ENCODE measurements at regions not wholly inside any gene's neighbourhood (a gene's known extent, or its start where the extent isn't known, plus 50 kb on each side); places are given as distances from the start of the nearest gene placed in this dataset.

DNA sequence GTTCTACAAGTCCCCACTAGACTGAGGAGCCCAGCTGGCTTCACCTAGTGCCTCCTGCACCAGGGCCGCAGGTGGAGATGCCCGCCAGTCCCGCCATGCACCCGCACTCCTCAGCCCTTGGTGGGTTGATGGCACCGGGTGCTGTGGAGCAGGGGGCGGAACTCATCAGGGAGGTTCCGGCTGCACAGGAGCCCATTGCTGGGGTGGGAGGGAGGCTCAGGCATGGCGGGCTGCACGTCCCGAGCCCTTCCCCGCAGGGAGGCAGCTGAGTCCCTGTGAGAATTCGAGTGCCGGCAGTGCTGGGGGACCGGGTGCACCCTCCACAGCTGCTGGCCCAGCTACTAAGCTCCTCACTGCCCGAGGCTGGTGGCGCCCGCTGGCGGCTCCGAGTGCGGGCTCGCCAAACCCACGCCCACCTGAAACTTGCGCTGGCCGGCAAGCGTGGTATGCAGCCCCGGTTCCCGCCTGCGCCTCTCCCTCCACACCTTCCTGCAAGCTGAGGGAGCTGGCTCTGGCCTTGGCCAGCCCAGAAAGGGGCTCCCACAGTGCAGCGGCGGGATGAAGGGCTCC is 252.7 kb upstream of the TCF4 start:
- CTCF ChIA-PET: no interaction called here
- POLR2A ChIA-PET: no interaction called here

DNA sequence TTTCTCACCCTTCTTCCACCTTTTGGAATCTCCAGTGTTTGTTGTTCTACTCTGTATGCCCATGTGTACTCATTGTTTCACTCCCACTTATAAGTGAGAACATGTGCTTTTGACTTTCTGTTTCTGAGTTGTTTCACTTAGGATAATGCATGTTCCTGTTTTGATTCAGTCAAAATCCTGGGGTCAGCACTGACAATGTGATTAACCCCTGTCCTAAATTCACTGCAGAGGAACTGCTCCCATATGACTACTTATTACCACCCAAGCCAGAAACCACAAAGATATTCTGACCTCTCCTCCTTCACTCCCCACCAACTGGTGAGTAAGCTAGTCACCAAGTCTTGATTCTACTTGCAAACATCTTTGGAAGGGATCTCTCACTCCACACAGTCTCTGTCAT is 251.4 kb upstream of the TCF4 start:
- ChIA-PET POLR2A (no interaction called here), CTCF (no interaction called here)

DNA sequence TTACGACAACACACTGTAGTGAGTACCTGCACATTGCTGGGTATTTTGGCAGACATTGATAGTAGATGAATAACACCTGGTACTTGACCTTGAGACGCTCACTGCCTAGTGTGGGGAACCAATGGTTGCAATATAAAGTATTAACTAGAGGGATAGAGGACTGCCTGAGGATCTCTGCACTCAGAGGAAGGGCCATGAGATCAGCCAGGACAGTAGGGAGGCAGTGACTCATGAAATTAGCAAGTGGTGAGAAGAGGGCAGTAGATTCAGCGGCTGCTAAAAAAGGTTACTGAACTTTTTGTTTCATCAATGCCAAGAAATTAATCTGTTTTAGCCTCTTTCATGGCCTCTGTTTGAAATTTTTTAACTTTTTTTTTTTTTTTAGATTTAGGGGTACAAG is 250.8 kb upstream of the TCF4 start:
- POLR2A ChIA-PET: no interaction called here

GRCh38 chr18:55838319-55838718 is 250.3 kb upstream of the TCF4 start:
- POLR2A ChIA-PET: no interaction called here

More for the DNA sequence above, 250.8 kb upstream of the TCF4 start:
- CTCF ChIA-PET: no interaction called here

GRCh38 chr18:55833543-55833942 is 245.6 kb upstream of the TCF4 start:
- ChIA-PET POLR2A (no interaction called here), CTCF (no interaction called here)

More at GRCh38 chr18:55838319-55838718, 250.3 kb upstream of the TCF4 start:
- CTCF ChIA-PET: no interaction called here

DNA sequence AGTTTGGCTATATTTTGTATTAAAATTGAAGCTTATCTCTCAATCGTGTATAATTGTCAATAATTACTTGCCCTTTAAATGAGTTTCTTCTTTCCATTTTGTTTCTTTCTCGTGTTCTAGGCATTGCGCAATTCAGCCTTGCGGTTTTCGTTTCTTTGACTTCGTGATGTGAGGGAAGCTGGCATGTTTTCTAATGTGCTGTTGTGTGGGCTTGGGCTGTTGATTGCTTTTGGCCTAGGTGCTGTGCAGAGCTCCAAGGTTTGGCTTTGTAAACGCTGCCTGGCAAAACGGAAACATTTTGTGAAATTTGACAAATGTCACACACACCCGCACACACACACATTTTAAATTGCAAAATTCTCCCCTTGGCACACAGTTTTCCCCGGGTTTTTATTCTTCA is 242.6 kb upstream of the TCF4 start:
- ChIA-PET CTCF (no interaction called here), POLR2A (no interaction called here)

DNA sequence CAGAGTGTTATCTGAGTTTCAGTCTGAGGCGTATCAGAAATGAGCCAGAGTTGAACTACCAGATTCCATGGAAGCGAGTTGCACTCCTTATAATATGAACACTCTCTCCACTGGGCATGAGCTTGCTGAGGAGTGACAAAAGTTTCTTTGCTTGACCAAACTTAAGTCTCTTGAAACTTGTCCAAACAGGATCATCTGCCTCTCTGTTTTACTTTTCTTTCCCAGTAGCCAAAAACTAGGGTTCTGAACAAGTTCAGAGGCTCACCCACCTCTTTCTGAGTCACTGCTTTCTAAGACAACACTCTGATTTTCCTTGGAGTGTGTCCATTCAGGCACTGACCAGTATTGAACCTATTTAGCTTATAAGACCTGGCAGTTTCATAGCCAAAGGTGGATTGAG is 233.2 kb upstream of the TCF4 start:
- ChIA-PET CTCF (no interaction called here), POLR2A (no interaction called here)

- ChIA-PET CTCF (no interaction called here), POLR2A (no interaction called here)
These were observed 231.5 kb upstream of the TCF4 start for GRCh38 chr18:55819448-55819847.

DNA sequence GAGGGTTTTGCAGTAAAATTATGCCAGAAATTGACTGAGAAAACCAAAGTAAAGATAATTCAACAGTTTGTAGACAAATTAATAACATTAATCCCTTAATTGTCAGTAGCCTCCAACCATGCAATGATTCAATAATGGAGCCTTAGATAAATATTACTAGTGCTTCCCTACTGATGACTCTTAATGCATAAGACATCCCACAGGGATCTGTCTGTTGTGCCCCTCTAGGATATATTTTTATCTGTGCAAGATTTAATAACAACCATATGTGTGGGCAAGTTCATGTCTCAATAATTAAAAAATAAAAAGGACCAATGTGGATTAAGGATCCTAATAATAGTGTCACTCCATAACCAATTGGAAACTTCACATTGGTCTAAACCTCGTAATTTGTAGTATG is 230.3 kb upstream of the TCF4 start:
- ChIA-PET CTCF (no interaction called here), POLR2A (no interaction called here)

GRCh38 chr18:55811925-55812324 is 223.9 kb upstream of the TCF4 start:
- CTCF ChIA-PET: no interaction called here
- POLR2A ChIA-PET: no interaction called here

- POLR2A ChIA-PET: no interaction called here
- CTCF ChIA-PET: no interaction called here
These were observed 217.7 kb upstream of the TCF4 start for GRCh38 chr18:55805666-55806065.

DNA sequence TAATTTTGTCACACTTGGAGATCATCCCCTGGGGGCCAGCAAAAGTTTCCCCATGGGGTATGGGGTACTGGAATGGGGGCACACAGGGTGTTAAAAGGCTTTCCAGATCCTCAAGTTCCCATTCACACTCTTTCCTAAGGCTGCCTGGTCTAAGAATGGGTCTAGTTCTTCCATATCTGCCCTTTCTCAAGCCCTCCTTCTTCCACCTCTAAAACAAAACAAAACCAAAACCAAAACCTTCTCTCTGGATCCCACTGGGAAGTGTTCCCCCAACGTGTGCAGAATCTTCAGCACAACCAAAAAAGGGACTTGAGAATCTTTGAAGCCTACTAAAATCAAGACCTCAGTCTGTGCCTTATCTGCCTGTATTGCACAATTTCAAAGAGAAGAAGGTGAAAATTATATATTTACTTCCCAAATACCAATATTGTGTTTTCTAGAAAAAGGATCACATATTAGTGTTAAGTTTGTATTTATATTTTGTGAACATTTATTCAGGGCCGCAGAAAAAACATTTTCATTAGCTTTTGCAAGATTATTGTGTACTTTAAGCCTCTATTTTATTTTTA is 207.2 kb upstream of the TCF4 start:
- POLR2A ChIA-PET: no interaction called here
- CTCF ChIA-PET: no interaction called here

DNA sequence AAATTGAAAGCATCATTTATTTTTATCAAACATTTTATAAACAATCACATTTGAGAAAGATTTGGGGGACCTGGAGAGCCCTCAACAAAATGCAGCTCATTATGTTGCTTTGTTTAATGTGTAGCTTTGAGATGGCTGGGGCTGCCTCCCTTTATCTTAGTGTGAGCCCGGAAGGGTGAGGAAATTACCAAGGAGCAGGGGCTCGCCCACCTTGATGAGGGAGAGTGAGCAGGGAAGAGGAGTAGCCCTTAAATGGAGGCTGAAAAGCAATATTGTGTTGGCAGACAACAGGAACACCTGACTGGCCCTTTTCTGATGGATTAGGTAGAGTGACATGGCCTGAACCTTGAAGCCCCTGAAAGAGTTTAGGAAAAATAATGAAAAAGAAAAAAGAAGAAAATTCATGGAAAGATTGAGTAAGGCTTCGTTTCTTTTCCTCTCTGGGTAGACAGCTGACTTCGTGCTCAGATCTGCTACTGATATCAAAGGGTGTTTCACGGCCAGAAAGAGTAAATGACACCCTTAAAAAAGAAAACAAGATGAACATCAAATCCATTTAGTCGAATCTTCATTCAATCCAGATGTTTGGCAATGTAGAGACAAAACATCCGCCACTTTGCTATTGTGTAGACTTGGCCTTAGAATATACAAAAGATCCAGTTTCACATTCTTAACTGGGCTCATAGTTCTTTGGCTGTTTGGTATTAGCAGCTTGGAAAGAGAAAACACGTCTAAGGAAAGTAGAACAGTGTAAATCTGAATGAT is 206.5 kb upstream of the TCF4 start:
- ChIA-PET CTCF (no interaction called here), POLR2A (no interaction called here)

DNA sequence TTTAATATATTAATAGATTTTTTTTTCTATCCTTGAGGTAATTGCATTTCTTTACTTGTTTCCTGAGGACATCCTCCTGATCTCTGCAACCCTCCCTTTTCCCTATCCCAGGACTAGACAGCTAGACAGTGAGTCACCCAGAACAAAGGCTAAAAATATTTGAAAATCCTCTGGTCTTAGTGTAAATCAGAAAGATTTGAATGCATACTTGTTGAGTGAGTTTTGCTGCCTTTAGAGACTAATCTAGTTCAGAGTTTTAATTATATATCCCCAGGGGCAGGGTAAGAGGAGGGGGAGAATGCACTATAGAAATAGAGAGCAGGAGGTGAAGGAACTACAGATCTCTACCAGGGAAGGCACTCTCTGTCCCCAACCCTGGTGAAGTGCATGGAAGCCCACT is 202.3 kb upstream of the TCF4 start:
- POLR2A ChIA-PET: no interaction called here
- CTCF ChIA-PET: no interaction called here

GRCh38 chr18:55787536-55788073 is 199.6 kb upstream of the TCF4 start:
- ChIA-PET POLR2A (no interaction called here), CTCF (no interaction called here)

- ChIA-PET CTCF (no interaction called here), POLR2A (no interaction called here)
These were observed 198.8 kb upstream of the TCF4 start for GRCh38 chr18:55786651-55787272.

DNA sequence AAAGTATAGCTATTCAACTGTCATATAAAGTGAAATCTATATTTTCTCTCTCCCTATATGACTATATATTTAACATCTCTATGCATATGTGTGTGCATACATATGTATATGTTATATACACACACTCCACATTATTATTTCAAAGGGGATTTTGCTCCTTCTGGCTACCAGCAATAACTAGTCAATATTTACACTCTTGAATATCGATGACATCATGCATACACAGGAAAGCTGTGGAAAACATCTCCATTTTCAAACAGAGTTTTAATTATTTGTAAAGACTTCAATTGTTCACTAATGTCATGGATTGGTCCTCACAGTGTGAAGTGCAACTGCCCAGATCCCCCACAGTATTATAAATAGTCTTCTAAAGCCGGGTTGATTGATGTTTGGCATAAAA is 195.9 kb upstream of the TCF4 start:
- CTCF ChIA-PET: no interaction called here
- POLR2A ChIA-PET: no interaction called here

GRCh38 chr18:55781481-55781957 is 193.5 kb upstream of the TCF4 start:
- POLR2A ChIA-PET: no interaction called here
- CTCF ChIA-PET: no interaction called here

DNA sequence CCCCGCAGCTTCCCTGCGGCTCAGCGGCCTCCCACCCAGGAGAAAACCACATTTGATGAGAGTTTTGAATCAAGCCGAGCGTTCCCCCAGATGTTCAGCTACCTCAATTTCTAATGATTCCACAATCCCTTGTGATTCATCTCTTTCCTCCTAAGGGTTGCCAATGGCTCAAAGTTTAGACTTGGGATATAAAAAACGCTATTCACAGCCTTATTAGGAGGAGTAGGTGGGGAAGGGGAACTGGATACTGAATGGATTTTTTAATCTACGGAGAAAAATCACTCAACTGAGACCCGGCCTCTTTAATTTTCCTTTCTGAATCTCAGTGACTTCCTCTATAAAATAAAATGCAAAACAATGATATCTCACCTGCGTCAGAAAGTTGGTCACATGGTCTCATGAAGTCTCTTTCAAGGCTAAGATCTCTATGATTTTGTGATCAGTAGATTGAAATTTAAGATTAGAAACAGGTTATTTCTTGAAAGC is 192.6 kb upstream of the TCF4 start:
- ChIA-PET CTCF (no interaction called here), POLR2A (no interaction called here)

DNA sequence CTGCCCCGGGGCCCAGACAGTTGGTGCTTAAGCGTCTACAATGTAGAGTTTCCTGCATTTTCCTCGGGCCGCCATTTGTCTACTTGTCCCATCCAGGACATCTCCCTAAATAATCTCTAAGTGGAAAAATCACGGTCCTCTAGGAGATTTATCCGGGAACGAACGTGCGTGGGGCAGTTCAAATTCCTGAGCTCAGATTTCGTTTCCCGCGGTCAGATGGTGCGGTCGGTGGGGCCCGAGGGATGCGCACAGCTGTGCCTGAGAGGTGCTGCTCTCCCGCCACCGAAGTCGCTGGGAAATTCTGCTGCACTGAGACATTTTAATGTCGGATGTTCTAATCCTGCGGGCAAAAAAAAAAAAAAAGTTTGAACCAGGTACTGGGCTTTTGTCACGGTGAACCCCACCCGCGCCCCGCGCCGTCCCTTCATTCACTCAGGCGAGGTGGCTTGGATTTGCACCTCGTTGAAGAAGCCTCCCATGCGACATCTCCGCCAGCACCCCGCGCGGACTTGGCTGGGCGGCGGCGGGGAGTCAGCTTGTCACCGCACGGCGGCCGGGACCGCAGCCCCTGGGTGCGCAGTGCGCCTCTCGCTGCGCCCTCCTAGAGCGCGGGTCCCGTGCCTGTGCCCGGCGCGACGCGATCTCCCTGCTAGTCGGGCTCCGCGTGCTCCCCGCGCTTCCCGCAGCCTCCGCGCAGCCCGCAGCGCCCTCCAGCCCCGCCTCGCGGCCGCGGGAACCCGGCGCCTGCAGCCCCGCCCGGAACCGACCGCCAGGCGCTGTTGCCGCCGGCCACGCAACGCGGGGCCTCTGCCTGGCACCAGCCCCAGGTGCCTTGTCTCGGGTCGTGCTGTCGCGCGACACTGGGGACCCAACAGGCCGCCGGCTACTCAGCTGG is 191.9 kb upstream of the TCF4 start:
- CTCF ChIA-PET: no interaction called here
- POLR2A ChIA-PET: no interaction called here
